ENCODE measurements at regions not wholly inside any gene's neighbourhood (a gene's known extent, or its start where the extent isn't known, plus 50 kb on each side); places are given as distances from the start of the nearest gene placed in this dataset.

- no peak for DNase-seq
These were observed 888.9 kb upstream of the GHITM start for GRCh38 chr10:83250396-83250795.

GRCh38 chr10:83252169-83252568 lies 887.1 kb upstream of the GHITM start:
- no peak for DNase-seq

- no peak for DNase-seq
These were observed 886.7 kb upstream of the GHITM start for GRCh38 chr10:83252596-83252995.

- no peak for DNase-seq
These were observed 886.2 kb upstream of the GHITM start for GRCh38 chr10:83253011-83253671.

GRCh38 chr10:83254698-83255097 lies 884.6 kb upstream of the GHITM start:
- no peak for DNase-seq

DNA sequence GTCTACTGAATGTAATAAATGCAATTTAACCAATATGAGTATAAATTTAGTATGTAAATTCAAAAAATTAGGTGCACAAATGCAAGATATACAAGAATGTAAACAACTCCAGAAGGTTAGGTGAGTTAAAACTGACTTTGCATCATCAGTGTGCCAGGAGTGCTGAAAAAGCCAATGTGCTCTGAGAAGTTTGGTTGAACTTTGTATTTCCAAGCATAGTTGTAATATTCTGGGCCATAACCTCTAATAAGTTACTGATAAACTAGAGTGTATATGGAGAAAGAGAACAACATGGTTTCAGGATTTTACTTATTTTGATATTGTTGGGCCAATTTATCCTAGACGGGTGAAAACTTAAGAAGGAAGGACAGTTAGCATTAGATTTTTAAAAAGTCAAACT lies 876.9 kb upstream of the GHITM start:
- DNase-seq: no peak

DNA sequence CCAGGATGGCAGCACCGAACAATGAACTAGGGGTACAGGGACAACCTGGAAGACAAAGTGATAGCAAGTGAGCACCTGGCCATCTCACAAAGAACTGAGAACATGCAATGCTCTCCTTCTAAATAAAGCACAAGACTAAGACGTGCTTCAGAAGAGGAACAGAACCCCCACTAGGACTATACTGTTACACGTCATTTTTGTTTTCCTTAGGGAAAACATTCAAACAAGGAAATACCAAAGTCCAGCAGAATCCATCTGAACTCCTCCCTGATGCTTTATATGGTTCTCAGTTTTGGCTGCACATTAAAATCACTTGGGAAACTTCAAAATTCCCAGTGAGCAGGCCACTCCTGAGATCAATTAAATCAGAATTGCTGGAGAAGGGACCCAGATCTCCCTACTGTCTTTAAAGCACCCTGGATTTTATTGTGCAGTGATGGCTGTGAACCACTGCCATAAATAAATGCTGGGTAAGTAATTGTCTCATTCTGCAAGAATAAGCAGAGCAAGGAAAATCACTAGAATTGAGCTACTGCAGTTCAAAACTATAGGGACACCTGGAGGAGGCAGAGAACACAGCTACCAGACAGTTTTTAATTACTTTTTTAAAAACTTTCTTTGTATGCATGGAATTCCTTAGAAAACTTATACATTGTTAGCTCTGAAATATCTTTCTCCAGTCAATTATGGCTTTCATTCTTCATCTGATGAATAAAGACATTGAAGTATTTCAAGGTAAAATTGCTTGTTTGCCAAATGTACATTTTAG lies 866.5 kb upstream of the GHITM start:
- no peak for DNase-seq

- no peak for DNase-seq
These were observed 865.2 kb upstream of the GHITM start for GRCh38 chr10:83274088-83274487.

DNA sequence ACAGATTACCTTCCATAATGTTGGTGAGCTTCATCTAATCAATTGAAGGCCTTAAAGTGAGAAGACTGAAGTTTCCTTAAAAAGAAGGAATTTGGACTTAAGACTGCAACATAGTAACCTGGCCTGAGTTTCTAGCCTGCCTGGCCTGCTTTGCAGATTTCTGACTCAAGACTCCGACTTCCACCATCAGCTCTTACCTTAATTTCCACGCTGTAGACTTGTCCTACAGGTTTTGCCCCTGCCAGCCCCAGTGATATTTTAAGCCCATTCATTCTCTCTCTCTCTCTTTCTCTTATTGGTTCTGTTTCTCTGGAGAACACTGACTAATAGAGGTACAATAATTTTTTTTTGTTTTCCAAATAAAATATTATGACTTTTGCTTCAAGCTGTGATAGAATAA lies 862.3 kb upstream of the GHITM start:
- DNase-seq: no peak

GRCh38 chr10:83283151-83283550 lies 856.2 kb upstream of the GHITM start:
- no peak for DNase-seq

DNA sequence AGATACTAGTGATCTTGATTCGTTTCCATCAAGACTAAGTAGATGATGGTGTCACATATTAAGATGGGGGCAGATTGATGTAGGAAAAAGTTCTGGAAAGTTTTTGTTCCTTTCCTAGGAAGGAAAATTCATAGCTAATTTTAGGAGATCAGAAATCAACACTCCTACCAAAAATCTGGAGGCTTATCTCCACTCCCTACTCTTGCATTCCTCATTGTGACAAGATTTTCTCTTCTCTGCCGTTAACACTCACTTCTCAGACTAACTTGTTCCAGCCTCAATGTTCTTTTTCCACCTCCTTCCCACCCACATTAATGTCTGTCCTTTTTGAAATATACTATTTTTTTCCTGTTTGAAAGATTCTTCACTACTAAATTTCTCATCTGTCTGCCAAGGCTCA lies 851.9 kb upstream of the GHITM start:
- DNase-seq: no peak

GRCh38 chr10:83289373-83289772 lies 849.9 kb upstream of the GHITM start:
- no peak for DNase-seq

- DNase-seq: no peak
These were observed 849.4 kb upstream of the GHITM start for GRCh38 chr10:83289948-83290347.

GRCh38 chr10:83301732-83302131 lies 837.6 kb upstream of the GHITM start:
- no peak for DNase-seq

DNA sequence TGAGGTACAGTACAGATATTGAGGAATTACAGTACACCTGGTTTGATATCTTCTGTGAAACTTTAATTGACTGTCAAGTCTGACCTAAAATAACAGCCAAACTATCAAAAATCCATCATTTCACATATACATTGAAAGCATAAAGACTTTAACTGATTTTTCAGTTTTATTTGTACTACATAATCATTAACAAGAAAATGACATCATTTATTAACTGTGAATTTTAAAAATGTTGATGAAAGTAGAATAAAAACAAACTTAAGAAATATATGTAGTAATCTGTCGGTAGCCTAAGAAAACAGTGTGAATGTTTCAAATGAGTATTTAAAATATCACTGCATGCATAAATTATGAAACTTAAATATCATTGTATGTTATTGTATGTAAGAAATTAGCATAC lies 836.7 kb upstream of the GHITM start:
- DNase-seq: no peak

DNA sequence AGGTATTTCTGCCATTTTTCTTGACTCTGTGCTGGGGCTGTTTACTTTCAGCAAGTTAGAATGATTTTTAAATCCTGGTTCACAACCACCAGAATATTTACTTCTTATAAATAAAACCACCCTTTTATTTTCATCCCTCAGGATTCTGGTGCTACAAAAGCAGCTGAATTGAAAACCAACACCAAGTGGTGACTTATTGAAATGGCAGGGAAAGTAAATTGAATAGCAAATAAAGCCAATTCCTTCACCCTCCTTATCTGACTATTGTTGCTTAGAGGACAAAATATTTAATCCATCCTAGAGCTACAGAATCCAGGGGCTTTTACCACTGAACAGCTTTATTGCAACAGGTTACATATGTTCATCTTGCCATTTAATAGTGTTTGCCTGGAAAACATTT lies 828.6 kb upstream of the GHITM start:
- no peak for DNase-seq

- no peak for DNase-seq
These were observed 826.7 kb upstream of the GHITM start for GRCh38 chr10:83312570-83312969.

- DNase-seq: no peak
These were observed 806.6 kb upstream of the GHITM start for GRCh38 chr10:83332690-83333089.

GRCh38 chr10:83333566-83333965 lies 805.7 kb upstream of the GHITM start:
- DNase-seq: no peak

- DNase-seq: no peak
These were observed 795.6 kb upstream of the GHITM start for GRCh38 chr10:83343676-83344075.

DNA sequence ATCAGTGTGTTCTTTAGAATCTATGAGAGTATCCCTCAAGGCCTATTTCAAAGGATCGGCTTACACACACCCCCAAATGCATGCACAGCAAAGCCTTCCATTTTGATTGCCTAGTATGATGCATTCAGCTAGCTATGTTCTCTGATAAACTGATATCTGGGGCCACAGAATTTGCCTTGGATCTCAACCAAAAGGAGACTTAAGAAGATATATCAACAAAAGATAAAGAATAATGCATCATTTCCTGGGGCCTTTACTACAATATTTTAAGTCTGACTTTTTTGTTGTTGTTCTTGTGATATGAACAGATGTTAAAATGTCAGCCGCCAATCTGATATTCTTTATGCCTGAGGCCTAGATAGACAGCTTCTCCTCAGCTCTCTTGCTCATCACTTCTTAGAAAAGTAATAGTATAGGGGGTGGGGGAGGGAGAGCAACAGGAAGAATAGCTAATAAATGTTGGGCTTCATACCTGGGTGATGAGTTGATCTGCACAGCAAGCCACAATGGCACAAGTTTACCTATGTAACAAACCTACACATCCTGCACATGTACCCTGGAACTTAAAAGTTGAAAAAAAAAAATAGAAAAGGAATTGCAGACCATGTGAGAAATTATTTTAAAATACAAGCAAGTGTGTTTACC lies 792.9 kb upstream of the GHITM start:
- DNase-seq: no peak

GRCh38 chr10:83352588-83352987 lies 786.7 kb upstream of the GHITM start:
- DNase-seq: no peak

GRCh38 chr10:83354456-83354855 lies 784.9 kb upstream of the GHITM start:
- DNase-seq: no peak
